Common myeloid progenitor, CD34-positive (primary cell): ENCODE measurements at regions not wholly inside any gene's neighbourhood (a gene's known extent, or its start where the extent isn't known, plus 50 kb on each side); places are given as distances from the start of the nearest gene placed in this dataset.

ENCODE experiments used
- CTCF ChIA-PET: fragments of 350-600 bp; sonication (Branson Sonifier 250); formaldehyde crosslinking; loops from one replicate; lab custom pipeline; 2021; ENCODE audit warnings: antibody characterized with exemption; lab: Charles Lee
- POLR2A ChIA-PET: fragments of 350-600 bp; sonication (Branson Sonifier 250); formaldehyde crosslinking; loops from one replicate; lab custom pipeline; 2021; ENCODE audit warnings: antibody characterized with exemption; lab: Charles Lee
- DNase-seq, 3 donors: peaks; one replicate each; pipeline versions ENCODE4 v3.0.0 to v3.0.0-alpha.2; 2013
- H3K27ac ChIP-seq, 2 experiments: 1 replicate in 1 of 2; 2 replicates in 1 of 2; pipeline ENCODE4 v1.7.0; 2013; ENCODE audit warnings: inconsistent platforms in 2 of 2, low read length in 2 of 2, mild to moderate bottlenecking in 2 of 2, low read depth in 1 of 2, moderate library complexity in 1 of 2; ENCODE audit not compliant: severe bottlenecking in 2 of 2, insufficient read depth in 1 of 2, poor library complexity in 1 of 2
- H3K27me3 ChIP-seq, 5 experiments: replicated peaks in 2 of 5; 1 replicate in 3 of 5; 2 replicates in 2 of 5; pipeline versions ENCODE4 v1.6.1 to v1.7.0; 2013; ENCODE audit warnings: low read length in 4 of 5, mild to moderate bottlenecking in 2 of 5, moderate library complexity in 2 of 5, inconsistent platforms in 1 of 5; ENCODE audit not compliant: insufficient read depth in 5 of 5, control insufficient read depth in 4 of 5
- H3K36me3 ChIP-seq, 4 experiments: 1 replicate in 2 of 4; 2 replicates in 2 of 4; pipeline versions ENCODE4 v1.6.1 to v1.7.0; 2013; ENCODE audit warnings: low read length in 3 of 4, control low read depth in 1 of 4, mild to moderate bottlenecking in 1 of 4; ENCODE audit not compliant: control insufficient read depth in 4 of 4, insufficient read depth in 4 of 4
- H3K4me1 ChIP-seq, 4 experiments: 1 replicate in 3 of 4; 2 replicates in 1 of 4; pipeline versions ENCODE4 v1.6.1 to v1.7.1; 2013; ENCODE audit warnings: low read length in 3 of 4, mild to moderate bottlenecking in 3 of 4, control low read depth in 1 of 4, inconsistent platforms in 1 of 4, moderate library complexity in 1 of 4; ENCODE audit not compliant: control insufficient read depth in 4 of 4, insufficient read depth in 4 of 4; ENCODE audit errors: control extremely low read depth in 1 of 4
- H3K4me3 ChIP-seq, 7 experiments: 1 replicate in 4 of 7; 2 replicates in 3 of 7; pipeline versions ENCODE4 v1.5.1 to v1.7.0; 2013; ENCODE audit warnings: mild to moderate bottlenecking in 7 of 7, low read length in 6 of 7, moderate library complexity in 6 of 7, inconsistent platforms in 2 of 7, low read depth in 2 of 7, control low read depth in 1 of 7; ENCODE audit not compliant: insufficient read depth in 4 of 7, control insufficient read depth in 1 of 7; ENCODE audit errors: extremely low read depth in 1 of 7
- H3K9me3 ChIP-seq, 5 experiments: 1 replicate in 4 of 5; 2 replicates in 1 of 5; pipeline versions ENCODE4 v1.6.1 to v1.7.1; 2013; ENCODE audit warnings: low read length in 4 of 5, mild to moderate bottlenecking in 2 of 5, inconsistent platforms in 1 of 5, low read depth in 1 of 5, moderate library complexity in 1 of 5; ENCODE audit not compliant: control insufficient read depth in 4 of 5, insufficient read depth in 2 of 5; ENCODE audit errors: control extremely low read depth in 1 of 5
- whole genome bisulfite sequencing: methylation state at CpG from one replicate; pipeline ENCODE4 v1.1.5; 2013; ENCODE audit not compliant: insufficient coverage; 5-methylcytosine and 5-hydroxymethylcytosine counted together

DNA sequence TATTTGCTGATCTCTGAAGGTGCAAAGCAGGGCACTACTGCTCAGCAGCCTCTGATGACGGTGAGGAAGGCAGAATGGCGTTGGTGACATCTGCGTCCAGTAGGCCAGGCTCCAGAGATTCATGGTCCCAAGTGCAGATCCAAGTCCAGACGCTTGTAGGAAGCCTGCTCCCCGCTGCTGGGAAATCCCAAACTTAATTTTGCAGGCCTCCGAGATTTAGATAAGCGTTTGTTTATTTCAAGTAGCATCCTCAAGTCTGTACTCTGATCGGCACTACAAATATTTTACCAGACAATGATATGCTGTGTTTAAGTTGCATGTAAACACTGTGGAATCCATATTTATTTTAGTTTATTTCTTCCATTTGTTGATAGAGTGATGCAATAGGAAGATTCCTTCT is 244.9 kb upstream of the KLF6 start:
- H3K4me3 ChIP-seq, result no peak overlapping the region
- ChIA-PET POLR2A (no interaction called here), CTCF (no interaction called here)
- 95% methylated on average over 5 of the region's 8 CpGs for WGBS
- peaks cover 0 to 11% (median 4%) of the 10 kb centered on the region in 4 experiments for H3K4me1 ChIP-seq
- no peaks in the 10 kb centered on the region for H3K9me3 ChIP-seq
- no peaks in the 10 kb centered on the region for H3K27me3 ChIP-seq
- no peak for DNase-seq
- no peaks in the 10 kb centered on the region for H3K36me3 ChIP-seq
- no peak overlapping the region for H3K27ac ChIP-seq

DNA sequence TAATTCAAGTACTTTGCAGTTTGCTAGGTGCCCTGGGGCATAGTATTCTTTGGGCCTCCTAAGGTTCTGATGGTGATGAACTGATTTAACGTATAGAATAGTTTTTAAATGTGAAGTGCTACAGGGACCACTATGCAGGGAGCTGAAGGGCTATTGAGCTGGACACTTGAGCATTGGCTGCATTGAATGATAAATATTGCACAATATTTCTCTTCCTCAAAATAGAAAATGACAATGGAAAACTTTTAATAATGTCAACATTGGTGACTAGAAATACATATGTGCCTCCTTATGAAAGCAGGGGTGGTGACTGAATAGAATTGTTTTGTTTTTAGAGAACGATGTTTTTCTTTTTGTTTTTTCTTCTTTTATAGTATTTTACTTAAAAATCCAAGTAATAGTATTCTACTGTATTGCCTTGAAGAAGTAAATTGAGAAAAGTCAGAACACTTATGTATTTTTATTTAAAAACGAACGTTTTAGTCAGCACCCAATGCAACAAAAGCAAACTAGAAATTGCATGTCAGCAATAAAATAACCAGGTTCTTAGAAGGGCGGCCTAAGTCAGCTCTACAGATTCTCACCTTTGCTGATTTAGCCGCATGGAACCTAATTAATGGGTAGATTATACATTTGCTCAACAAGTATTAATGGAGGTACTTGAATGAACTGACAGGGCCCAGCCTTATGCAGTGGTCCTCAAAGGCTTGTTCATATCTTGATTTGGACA is 244.0 kb upstream of the KLF6 start:
- ChIA-PET CTCF (no interaction called here), POLR2A (no interaction called here)
- no peaks in the 10 kb centered on the region for H3K9me3 ChIP-seq
- H3K4me3 ChIP-seq, result no peak overlapping the region
- H3K27ac ChIP-seq, result no peak overlapping the region
- H3K27me3 ChIP-seq, result no peaks in the 10 kb centered on the region
- H3K36me3 ChIP-seq, result no peaks in the 10 kb centered on the region
- WGBS, result 100% methylated on average over 3 of the region's 6 CpGs
- no peak for DNase-seq
- H3K4me1 ChIP-seq, result peaks cover 0 to 6% (median 3%) of the 10 kb centered on the region in 4 experiments

- Histone ChIP-seq H3K27me3 (no peaks in the 10 kb centered on the region), H3K36me3 (no peaks in the 10 kb centered on the region), H3K27ac (no peak overlapping the region), H3K9me3 (no peaks in the 10 kb centered on the region), H3K4me1 (peaks cover 0 to 6% (median 3%) of the 10 kb centered on the region in 4 experiments), H3K4me3 (no peak overlapping the region)
- POLR2A ChIA-PET, result no interaction called here
- DNase-seq, result no peak
- CTCF ChIA-PET, result no interaction called here
- 88% methylated on average over 1 of the region's 5 CpGs for WGBS
Measured at GRCh38 chr10:4028027-4028471, 243.0 kb upstream of the KLF6 start.

DNA sequence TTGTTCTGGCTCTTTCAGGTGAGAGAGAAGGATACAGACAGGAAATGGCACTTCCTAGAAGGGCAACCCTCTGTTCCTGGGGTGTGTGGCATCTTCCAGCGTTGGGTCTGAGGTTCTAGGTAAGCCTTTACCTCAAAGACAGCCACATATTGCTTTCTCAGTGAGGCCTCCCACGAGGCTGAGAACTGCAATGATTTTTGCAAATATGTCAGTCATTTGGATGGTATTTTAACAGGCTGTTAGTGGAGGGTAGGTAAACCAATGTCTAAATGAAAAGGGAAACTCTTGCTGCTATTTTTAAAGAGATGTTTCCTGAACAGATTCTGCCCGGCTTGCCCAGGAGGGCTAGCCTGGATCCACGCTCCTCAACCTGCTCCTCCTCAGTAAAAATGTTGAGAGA is 240.3 kb upstream of the KLF6 start:
- no peaks in the 10 kb centered on the region for H3K9me3 ChIP-seq
- peaks cover 0 to 6% (median 3%) of the 10 kb centered on the region in 4 experiments for H3K4me1 ChIP-seq
- DNase-seq, result no peak
- no peaks in the 10 kb centered on the region for H3K36me3 ChIP-seq
- H3K4me3 ChIP-seq, result no peak overlapping the region
- 14% methylated on average over 2 of the region's 4 CpGs for WGBS
- ChIA-PET POLR2A (interaction anchor here (0.5 kb wide), 1 partner anchor 247 kb away, joined by 4 read pairs; no protein-coding TSS in a partner anchor), CTCF (no interaction called here)
- H3K27ac ChIP-seq, result no peak overlapping the region
- H3K27me3 ChIP-seq, result no peaks in the 10 kb centered on the region

- WGBS, result 100% methylated on average over 12 of the region's 14 CpGs
- no peak for DNase-seq
- Histone ChIP-seq H3K27me3 (no peaks in the 10 kb centered on the region), H3K36me3 (no peaks in the 10 kb centered on the region), H3K4me3 (no peak overlapping the region), H3K27ac (no peak overlapping the region), H3K9me3 (no peaks in the 10 kb centered on the region), H3K4me1 (peaks cover 0 to 6% (median 3%) of the 10 kb centered on the region in 4 experiments)
- POLR2A ChIA-PET, result no interaction called here
- CTCF ChIA-PET, result no interaction called here
Measured at GRCh38 chr10:4024516-4025245, 239.7 kb upstream of the KLF6 start.

DNA sequence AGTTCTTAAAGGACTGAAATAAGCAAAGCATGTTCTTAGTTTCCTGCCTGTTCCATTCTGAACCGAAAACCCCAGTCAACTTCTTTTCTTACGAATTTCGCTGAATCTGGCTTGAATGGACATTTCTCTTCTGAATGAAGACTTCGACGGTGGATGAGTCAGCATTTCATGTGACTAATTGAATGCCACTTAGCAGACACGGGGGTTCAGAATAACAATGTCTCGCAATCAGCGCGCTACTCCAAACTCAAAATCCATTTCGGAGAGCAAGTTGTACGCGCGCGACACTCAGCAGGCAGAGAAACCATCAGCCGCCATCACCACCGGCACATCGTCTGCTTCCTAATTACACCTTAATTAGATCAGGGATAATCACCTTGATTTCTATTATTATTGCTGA is 239.0 kb upstream of the KLF6 start:
- CTCF ChIA-PET, result no interaction called here
- Histone ChIP-seq H3K4me3 (no peak overlapping the region), H3K9me3 (no peaks in the 10 kb centered on the region), H3K27me3 (no peaks in the 10 kb centered on the region), H3K4me1 (peaks cover 0 to 6% (median 3%) of the 10 kb centered on the region in 4 experiments), H3K36me3 (no peaks in the 10 kb centered on the region), H3K27ac (no peak overlapping the region)
- POLR2A ChIA-PET, result no interaction called here
- 92% methylated on average over 10 of the region's 17 CpGs for WGBS
- DNase-seq, result no peak

DNA sequence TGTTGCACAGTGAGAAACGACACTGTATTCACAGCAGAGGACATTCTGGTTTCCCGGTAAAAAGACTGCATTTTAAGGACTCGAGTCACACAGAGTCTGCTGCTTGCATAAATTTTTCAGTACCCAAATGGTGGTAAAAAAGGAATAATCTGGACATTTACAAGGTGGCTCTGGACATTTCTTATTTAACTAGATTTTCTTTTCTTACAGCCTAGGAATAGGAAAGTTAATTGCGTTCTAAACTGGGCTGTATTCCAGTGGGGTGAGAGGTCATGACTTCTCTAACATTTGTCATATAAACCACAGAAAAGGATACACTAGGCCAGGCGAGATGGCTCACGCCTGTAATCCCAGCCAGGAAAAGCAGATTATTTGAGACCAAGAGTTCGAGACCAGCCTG is 237.5 kb upstream of the KLF6 start:
- H3K4me1 ChIP-seq, result peaks cover 0 to 6% (median 3%) of the 10 kb centered on the region in 4 experiments
- H3K27me3 ChIP-seq, result no peaks in the 10 kb centered on the region
- 97% methylated on average over 4 of the region's 7 CpGs for WGBS
- H3K4me3 ChIP-seq, result no peak overlapping the region
- no peak overlapping the region for H3K27ac ChIP-seq
- no peaks in the 10 kb centered on the region for H3K36me3 ChIP-seq
- ChIA-PET POLR2A (no interaction called here), CTCF (no interaction called here)
- H3K9me3 ChIP-seq, result no peaks in the 10 kb centered on the region
- no peak for DNase-seq
